Neural cell (in vitro differentiated cells): ENCODE measurements at regions not wholly inside any gene's neighbourhood (a gene's known extent, or its start where the extent isn't known, plus 50 kb on each side); places are given as distances from the start of the nearest gene placed in this dataset.

Experiments
- CTCF ChIP-seq: fragments of 450-650 bp; IDR thresholded peaks from 2 replicates; pipeline ENCODE4 v1.5.1; 2014; ENCODE audit warnings: antibody characterized with exemption, mild to moderate bottlenecking, moderate library complexity; ENCODE audit not compliant: poor library complexity, severe bottlenecking
- EP300 ChIP-seq: fragments of 450-650 bp; conservative IDR thresholded peaks from 2 replicates; pipeline ENCODE4 v1.6.1; 2014; ENCODE audit warnings: antibody characterized with exemption, mild to moderate bottlenecking, moderate library complexity; ENCODE audit not compliant: poor library complexity, severe bottlenecking
- MXI1 ChIP-seq: fragments of 450-650 bp; conservative IDR thresholded peaks from 2 replicates; pipeline ENCODE4 v1.6.1; 2014; ENCODE audit warnings: antibody characterized with exemption, mild to moderate bottlenecking; ENCODE audit not compliant: poor library complexity, severe bottlenecking
- POLR2AphosphoS5 ChIP-seq: IDR thresholded peaks from 2 replicates; pipeline ENCODE4 v1.6.1; 2012
- REST ChIP-seq: IDR thresholded peaks from 2 replicates; pipeline ENCODE4 v1.6.1; 2012; ENCODE audit warnings: borderline replicate concordance

GRCh38 chr11:93604008-93604660 lies 57.3 kb upstream of the CEP295 start:
- TF ChIP-seq CTCF (no peak), EP300 (no peak), MXI1 (no peak), REST (no peak), POLR2AphosphoS5 (no peak)
